ENCODE measurements at regions not wholly inside any gene's neighbourhood (a gene's known extent, or its start where the extent isn't known, plus 50 kb on each side); places are given as distances from the start of the nearest gene placed in this dataset.
"Not testable (repeated sequence)": the region's sequence is repeated elsewhere in the genome, so short reads cannot be mapped to it uniquely, and the experiment has no call there.

DNA sequence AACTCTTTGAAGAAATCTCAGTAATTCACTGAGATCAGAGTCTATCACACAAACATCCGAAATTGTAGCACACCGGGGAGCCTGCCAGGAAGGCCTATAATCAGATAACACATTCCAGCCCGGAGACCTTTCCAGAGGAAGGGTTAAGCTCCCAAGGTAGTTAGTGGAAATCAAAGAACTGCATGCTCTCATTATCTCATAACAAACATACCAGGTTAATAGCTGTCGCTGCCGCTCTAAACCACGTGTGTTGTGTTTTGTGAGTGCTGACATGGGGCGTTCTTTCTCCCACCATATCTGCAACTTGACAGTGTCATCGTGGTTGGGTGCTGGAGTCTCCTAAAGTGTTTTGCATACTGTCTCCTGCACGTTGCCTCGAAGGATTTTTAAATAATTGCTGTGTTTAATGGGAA is 120.7 kb upstream of the CARD11 start:
- DNase-seq = no peak

DNA sequence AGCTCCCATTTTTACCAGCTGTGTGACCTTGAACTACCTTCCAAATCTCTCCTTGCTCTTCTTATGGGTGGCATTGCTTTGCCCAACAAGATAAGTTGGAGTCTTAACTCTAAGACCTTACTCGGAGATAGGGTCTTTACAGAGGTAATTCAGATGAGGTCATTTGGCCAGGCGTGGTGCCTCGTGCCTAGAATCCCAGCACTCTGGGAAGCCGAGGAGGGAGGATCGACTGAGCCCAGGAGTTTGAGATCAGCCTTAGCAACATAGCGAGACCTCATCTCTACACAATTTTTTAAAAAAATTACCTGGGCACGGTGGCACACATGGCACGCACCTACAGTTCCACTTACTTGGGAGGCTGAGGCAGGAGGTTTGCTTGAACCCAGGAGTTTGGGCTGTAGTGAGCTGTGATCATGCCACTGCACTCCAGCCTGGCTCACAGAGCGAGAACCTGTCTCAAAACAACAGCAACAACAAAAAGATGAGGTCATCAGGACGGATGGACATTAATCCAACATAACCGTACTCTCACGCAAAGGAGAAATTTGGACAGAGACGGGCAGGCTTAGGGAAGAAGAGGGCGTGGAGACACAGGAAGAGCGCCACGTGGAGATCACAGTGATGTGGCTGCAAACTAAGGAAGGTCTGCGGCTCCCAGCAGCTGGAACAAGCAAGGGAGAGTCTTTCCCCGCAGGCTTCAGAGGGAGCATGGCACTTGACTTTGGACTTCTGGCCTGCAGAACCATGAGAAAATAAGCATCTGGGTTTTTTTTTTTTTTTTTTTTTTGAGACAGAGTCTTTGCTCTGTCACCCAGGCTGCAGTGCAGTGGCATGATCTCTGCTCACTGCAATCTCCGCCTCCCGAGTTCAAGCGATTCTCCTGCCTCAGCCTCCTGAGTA is 122.3 kb upstream of the CARD11 start:
- DNase-seq = no peak

DNA sequence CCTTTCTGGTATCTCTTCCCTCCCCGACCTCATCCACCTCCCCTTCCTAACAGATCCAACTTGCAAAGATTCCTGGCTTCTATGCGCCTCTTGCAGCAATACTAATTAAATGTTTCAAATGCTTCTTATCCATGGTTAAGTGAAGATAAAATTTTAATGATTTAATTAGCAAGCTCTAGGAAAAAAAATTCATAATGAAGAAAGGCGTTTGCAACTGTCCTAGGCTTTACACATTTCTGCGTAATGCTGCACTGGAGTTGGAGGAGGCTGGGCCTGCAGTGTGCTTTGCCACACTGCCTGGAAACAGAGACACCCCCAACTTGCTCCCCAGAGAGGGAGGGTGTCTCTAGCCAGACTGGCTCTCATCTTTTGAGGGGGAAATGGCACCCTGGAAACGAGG is 123.9 kb upstream of the CARD11 start:
- no peak for DNase-seq

DNA sequence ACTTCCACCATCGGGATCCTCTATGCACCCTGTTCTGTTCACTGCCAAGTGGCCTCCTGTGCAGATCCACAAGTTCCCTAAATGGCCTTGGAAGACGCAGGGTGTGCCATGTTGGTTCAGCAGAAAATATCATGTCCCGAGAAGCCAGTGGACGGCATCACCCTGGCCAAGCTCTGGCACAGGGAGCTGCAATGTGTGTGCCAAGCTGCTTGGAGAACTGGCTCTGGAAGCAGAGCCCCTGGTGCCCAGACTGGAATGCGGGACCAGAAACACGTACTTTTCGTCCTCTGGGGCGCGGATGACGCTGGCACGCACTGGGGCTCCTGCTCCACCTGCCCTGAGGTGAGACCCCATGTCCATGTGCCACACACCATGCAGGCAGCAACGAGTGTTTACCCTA is 124.7 kb upstream of the CARD11 start:
- no peak for DNase-seq

DNA sequence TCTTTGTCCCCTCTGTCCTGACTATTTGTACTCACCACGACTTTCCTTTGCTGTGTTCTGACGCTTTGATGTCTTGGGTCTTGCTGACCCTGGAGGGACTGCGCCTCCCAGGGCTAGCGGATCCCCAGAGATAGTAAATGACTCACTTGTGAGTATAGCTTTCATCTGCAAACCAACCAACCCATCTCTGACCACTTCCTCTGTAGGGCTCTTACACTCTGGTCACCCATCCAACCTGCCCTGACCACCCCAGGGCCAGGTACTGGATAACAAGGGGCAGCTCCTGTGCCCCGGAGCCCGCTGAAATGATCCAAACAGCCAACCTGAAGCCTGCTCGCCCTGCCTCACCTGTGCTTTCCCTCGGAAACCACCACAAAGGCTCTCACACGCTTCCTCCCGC is 125.2 kb upstream of the CARD11 start:
- DNase-seq = no peak

DNA sequence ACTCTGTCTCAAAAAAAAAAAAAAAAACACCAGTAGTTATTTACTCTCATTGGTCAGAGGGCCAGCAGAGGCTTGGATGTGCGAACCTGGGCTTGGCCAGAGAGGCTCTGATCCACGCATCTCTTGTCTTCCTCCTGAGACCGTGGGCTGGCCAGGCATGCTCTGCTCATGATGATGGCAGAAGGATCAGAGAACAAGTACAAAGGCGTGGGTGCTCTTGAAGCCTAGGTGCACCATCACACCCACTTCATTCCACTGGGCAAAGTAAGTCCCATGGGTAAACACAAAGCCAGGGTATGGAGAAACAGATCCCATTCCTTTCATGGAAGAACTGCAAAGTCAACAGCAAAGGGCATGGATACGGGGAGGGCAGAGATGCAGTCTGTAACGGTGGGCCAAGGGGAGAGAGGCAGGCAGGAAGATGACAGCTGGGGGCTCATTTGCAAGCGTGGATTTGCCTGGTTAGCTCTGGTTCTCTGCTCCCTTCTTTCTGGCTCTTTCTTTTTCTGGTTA is 128.2 kb upstream of the SDK1 start:
- DNase-seq = no peak

DNA sequence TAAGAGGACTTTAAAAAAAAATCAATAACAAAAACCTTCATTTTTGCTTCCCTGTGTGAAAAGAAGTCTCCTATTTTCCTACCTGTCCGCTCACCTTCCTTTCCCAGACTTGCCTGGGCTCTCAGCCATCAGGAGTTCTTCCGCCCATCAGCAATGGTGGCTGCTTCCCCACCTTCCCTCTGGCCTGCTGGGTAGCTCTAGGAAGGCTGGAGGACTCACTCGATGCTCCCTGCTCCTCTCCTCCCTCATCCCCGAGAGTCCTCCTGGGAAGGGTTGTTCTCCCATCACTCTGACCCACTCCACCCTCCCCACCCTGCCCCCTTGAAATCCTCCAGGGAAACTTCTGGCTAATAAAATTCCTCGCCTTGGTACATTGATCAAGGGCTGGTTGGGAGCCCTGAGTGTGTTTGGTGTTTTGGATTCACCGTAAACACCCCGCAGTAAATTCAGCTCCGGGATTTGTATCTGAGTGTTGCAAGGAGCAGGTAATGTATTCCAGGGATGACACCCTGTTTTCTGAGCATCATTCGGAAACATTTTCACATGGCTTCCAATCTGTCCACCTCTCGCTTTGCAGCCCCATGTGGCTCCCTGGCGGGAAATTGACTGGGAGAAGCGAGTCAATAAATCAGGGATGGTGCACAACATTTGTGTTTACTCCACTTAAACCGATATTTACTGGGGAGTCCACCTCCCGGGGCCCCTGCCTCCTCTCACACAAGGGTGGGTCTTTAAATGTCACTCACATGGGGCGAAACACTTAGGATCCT is 126.4 kb upstream of the SDK1 start:
- no peak for DNase-seq

DNA sequence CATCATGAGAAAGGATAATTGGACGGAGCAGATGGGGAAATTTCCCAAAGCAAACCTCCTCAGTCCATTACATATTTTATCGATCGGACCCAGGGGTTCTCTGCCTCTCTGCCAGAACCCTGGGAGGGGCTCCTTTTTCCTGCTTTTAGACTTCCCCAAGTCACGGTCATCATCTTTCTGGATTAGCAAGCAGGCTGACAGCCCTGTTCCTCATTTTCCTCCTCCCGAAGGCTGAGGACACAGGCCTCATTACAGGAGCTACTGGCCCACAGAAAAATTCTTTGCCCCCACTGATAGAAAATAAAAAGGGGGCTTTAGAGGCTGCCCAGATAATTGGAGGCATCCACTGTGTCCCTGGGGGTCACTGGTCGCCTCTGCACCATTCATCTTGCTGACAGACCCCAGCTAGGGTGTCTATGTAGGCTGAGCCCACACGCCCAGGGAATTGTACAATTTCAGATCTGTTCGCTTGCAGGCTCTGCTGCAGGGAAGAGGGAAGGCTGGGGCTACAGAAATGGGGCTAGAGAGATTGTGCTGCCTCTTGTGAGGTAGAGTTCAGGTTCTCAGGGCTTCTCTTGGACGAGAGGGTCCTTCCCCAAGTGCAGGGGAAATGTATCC is 125.7 kb upstream of the SDK1 start:
- no peak for DNase-seq

DNA sequence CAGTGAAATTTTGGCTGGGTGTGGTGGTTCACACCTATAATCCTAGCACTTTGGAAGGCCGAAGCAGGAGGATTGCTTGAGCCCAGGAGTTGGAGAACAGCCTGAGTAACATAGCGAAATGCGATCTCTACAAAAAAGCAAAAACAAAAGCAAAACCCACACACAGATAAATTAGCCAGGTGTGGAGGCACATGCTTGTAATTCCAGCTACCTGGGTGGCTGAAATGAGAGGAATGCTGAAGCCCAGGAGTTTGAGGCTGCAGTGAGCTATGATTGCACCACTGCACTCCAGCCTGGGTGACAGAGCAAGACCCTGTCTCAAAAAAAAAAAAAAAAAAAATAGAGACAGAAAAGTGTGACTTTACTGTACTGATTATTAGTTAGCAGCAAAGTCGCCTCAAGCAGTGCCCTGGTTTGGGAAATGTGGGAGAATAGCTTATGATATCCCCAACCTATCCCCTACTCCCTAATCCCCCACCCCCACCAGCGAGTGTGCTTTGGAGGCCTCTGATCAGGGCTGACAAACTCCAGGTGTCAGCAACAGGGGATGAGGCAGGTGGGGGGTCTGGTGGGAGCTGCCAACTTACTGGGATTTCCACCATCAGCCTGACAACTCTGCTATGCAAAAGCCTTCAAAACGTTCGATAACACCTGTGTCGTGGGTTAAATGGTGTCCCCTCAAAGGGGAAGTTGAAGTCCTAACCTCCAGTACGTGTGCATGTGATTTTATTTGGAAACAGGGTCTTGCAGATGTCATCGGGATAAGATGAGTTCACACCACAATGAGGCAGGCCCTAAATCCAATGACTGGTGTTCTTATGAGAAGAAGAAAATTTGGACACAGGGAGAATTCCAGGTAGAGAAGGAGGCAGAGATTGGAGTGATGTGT is 124.7 kb upstream of the SDK1 start:
- DNase-seq = no peak

DNA sequence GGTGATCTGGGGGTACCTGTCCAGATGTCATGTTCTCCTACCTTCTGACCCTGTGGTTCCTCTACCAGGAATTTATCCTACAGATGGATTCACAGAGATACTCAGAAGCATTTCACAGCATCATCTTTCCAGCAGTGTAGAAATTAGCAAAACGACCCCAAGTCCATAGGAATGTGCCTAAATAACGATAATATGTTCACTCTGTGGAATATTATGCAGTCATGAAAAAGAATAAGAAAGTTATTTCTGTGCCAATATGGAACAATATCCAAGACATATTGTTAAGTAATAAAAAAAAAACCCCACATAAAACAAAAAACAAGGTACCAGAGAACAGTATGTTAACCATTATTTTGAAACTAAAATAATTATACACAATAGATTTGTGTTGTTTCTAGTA is 123.8 kb upstream of the SDK1 start:
- no peak for DNase-seq

DNA sequence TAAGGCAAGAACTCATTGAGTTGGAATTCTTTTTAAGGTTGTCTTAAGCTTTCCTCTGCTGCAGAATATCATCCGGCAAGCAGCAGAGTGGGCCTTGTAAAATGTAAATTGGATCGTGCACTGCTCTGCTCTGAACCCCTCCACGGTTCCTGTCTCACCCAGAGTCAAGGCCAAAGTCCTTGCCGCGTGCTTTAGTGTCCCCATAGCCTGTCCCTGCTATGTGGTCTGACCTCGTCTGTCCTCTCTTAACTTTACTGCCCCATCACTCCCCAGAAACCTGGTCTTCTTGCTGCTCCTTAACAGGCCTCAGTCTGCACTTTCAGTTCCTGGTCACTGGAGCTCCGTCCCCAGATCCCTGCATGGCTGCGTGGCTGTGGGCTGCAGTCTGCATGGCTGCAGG is 121.6 kb upstream of the SDK1 start:
- no peak for DNase-seq

DNA sequence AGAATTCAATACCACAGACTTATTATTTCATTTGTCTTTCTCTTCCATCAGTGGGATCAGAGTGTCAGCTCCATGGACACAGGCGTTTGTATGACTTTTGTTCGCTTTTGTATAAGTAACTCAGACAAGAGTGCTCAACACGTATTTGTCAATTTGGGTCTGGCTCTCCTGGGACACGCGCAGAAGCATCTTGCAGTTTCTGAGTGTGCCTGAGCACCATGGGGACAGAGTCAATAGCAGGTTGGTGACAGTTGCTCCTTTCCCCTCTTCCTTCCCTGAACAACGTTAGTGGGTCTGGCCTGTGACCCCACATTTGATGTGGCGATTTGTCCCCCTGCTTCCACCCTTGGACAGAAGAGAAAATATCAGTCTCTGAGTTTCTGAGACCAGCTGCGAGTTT is 120.4 kb upstream of the SDK1 start:
- no peak for DNase-seq

DNA sequence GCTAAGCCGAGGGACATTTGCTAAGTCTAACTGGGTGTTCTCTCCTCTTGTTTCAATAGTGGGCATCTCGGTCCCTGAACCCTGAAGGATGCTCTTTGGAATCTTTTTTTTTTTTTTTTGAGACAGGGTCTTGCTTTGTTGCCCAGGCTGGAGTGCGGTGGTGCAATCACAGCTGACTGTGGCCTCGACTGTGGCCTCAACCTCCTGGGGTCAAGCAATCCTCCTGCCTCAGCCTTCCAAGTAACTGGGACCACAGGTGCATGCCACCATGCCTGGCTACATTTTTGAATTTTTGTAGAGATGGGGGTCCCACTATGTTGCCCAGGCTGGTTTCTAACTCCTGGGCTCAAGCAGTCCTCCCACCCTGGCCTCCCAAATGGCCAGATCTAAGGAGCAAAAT is 119.0 kb upstream of the SDK1 start:
- DNase-seq = not testable (repeated sequence)

DNA sequence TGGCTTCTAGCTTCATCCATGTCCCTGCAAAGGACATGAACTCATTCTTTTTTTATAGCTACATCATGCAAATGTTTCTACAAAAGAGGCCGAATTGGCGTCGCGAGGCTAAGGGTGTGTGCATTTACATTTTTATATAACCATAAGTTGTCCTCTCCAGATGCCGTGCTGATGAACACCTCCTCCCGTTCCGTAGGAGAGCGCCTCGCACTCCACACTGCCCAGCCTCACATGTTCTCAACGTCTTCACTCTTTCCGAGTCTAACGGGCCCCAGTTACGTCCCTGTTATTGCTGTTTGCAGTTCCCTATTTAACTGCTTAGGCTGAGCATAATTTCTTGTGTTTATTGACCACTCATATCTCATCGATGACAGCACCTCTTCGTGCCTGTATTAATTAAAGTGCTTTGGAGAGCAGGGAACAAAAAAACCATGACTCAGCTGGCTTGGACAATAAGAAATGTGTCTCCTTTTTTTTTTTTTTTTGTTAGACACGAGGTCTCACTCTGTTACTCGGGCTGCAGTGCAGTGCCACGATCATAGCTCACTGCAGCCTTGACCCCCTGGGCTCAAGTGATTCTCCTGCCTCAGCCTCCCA is 113.5 kb upstream of the SDK1 start:
- peak; percentile 53 for DNase-seq

DNA sequence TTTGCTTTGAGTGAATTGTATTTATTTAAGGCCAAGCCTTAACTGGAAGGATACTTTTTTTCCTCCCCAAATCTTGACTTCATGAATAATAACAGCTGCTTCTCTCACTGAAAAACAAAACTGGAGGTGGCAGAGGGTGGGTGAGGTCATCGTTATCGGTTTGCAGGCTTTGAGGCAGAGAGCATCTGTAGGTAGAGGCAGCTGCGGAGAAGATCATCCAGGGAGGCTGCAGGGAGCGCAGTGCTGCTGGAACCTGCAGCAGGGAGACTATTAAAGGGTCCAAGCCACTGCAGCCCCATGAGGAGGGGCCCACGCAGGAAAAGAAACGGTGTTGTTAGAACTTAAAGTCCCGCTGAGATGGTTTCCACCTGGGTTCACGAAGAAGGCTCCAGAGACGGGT is 112.1 kb upstream of the SDK1 start:
- DNase-seq = no peak

DNA sequence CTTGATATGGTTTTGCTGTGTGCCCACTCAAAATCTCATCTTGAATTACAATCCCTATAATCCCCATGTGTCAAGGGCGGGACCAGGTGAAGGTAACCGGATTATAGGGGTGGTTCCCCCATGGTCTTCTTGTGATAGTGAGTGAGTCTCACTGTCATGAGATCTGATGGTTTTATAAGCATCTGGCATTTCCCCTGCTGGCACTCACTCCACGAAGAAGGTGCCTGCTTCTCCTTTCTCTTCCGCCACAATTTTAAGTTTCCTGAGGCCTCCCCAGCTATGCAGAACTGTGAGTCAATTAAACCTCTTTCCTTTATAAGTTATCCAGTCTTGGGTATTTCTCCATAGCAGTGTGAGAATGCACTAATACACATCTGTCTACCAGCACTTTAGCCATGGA is 109.5 kb upstream of the SDK1 start:
- no peak for DNase-seq

DNA sequence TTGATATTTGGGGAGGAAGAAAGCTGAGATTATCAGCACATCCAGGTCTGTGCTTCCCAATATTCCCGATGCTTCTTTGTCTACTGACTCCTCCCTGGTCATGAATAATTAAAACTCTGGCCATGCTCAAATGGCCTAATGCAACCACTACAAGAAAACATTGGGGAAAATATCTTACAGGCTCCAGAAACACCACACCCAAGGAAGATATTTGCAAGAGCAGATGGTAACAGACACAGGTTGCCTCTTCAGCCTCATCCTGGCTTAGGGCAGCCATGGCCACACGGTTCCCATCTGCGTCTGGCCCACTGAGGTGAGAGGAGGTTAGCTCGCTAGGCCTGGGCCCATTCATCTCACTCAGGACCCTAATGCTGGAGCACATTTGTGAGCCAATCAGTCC is 108.4 kb upstream of the SDK1 start:
- DNase-seq = no peak

DNA sequence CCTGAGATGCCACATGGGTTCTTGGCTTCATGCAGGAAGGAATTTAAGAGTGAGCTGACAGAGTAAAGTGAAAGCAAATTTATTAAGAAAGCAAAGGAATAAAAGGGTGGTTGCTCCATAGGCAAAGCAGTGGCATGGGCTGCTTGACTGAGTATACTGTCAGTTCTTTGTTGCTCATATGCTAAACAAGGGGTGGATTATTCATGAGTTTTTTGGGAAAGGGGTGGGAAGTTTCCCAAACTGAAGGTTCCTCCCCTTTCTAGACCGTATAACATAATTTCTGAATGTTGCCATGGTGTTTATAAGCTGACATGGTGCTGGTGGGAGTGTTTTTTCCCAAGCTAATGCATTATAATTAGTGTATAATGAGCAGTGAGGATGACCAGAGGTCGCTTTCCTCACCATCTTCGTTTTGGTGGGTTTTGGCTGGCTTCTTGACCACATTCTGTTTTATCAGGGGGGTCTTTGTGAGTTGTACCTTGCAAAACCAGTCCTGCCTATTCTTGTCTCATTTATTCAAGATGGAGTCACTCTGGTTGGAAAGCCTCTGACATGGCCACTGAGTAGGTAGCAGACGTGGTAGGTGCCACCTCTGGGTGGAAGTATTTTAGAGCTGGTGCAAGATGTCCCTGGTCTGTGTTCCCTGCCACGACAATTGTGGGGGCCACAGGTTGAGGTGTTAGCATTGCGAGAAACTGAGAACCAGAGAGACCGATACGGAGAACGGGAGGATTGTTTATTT is 107.5 kb upstream of the SDK1 start:
- DNase-seq = no peak

DNA sequence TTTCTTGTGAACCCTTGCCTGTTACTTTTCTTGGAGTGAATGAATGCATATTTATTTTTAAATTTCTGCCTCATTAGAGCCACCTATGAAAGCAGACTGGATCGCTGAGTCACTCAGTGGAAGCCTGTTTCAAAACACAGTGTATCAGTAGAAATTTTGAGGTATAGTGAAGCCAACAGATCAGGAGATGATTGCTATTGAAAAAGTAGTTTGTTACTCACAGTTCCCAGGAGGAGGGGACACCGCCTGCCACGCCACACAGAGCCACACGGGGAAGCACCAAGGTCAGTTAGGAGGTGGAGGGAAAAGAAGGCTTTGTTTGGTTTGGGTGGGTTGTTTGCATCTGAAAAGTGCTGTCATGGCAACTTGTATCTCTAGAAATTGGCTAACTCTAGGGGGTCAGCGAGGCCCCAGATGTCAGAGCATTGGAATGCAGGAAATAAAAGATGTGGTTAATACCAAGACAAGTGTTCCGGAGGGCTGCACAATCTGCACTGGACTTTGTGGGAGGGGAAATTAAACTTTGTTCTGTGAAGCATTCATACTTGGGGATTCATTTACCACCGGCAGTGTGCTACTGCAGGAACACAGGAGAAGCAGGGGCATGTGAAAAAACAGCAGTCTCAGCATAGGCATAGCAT is 106.4 kb upstream of the SDK1 start:
- DNase-seq = no peak

DNA sequence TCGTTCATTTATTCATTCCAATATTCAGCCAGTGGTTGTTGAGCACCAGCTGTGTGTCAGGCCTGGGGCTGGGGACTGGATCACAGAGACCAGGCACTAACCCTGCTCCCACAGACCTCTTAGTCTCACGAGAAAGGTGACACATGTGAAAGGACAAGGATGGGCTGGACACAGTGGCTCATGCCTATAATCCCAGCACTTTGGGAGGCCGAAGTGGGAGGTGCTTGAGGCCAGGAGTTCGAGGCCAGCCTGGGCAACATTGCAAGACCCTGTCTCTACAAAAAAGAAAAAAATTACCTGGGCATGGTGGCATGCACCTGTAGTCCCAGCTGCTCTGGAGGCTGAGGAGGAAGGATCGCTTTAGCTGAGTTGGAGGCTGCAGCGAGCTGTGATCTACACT is 105.9 kb upstream of the SDK1 start:
- no peak for DNase-seq

Measured in NCI-H526 treated with DMSO at 0.1 percent for 48 hours (cell line).